Spleen (tissue), 7 donors: ENCODE measurements at regions not wholly inside any gene's neighbourhood (a gene's known extent, or its start where the extent isn't known, plus 50 kb on each side); places are given as distances from the start of the nearest gene placed in this dataset.

Experiments used
- CTCF ChIP-seq, 11 experiments: fragments of 200-600 bp in 7 of 11; fragments of 450-650 bp in 4 of 11; sonication (generic) in 4 of 11; IDR thresholded peaks in 8 of 11; conservative IDR thresholded peaks in 3 of 11; 1 replicate in 7 of 11; 2 replicates in 4 of 11; pipeline versions ENCODE4 v1.4.0 to v1.8.0; 2016 to 2021; ENCODE audit warnings: antibody characterized with exemption in 11 of 11, inconsistent platforms in 4 of 11, mild to moderate bottlenecking in 1 of 11
- POLR2A ChIP-seq, 3 donors: fragments of 450-650 bp; IDR thresholded peaks; one replicate each; pipeline ENCODE4 v1.5.1; 2017; ENCODE audit warnings: antibody characterized with exemption in 3 of 3, mild to moderate bottlenecking in 1 of 3
- donor health status: DM: no; HTN: no; CAD: no; lungs with moderate emphysema.
- donor health status: DM: no; HTN: no; CAD: no.
- donor health status: DM: no; HTN: no; CAD: no.

DNA sequence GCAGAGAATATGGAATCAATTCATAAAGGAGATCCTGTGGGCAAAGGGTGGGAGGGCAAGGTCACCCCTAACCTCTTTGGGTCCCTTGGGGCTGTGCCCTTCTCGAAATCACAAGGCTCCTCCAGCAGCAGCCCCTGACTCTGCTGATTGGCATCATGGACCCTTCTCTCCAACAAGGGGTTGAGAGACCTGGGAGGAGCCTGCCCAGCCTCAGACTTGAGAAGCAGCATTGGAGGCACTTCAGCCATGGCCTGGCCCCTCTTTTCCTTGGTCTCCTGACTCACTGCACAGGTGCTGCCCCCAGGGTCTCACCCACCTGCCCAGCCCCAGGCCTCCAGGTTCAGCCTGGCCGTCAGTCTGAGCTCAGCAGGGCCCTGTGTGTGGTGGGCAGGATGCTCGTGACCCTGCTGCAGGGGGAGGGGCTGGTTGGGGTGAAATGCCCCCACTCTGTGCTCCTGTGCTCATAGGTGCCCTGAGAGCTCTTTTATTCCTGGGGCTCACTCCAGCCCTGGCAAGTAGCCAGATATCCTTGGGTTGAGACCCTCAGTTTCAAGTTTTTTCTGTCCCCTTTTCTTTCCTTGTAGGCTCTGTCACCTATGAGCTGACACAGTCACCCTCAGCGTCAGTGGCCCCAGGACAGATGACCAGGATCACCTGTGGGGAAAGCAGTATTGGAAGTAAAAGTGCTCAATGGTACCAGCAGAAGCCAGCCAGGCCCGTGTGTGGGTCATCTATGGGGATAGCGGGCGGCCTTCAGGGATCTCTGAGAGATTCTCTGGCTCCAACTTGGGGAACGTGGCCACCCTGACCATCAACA is 110.8 kb downstream of the GGTLC2 start:
- TF ChIP-seq CTCF (IDR thresholded peaks at IDR 0.05 in 8 of 11, conservative IDR thresholded peaks at IDR 0.05 in 3 of 11) (no peak), POLR2A (IDR thresholded peaks at IDR 0.05) (no peak)
